GM11168 (cell line): ENCODE measurements at regions not wholly inside any gene's neighbourhood (a gene's known extent, or its start where the extent isn't known, plus 50 kb on each side); places are given as distances from the start of the nearest gene placed in this dataset.

Experiments used
- in situ Hi-C: fragments of 300-500 bp; cut with MboI; formaldehyde crosslinking; loops from one replicate; pipeline ENCODE4 v1.12.0; 2022; ENCODE audit warnings: low sequenced_read_pairs; ENCODE audit not compliant: unreplicated experiment

GRCh38 chr2:8412586-8412985, 269.3 kb upstream of the ID2 start:
- in situ Hi-C loops, result loop anchor here (5.0 kb wide), 1 partner anchor 180 kb away; no protein-coding TSS in a partner anchor

DNA sequence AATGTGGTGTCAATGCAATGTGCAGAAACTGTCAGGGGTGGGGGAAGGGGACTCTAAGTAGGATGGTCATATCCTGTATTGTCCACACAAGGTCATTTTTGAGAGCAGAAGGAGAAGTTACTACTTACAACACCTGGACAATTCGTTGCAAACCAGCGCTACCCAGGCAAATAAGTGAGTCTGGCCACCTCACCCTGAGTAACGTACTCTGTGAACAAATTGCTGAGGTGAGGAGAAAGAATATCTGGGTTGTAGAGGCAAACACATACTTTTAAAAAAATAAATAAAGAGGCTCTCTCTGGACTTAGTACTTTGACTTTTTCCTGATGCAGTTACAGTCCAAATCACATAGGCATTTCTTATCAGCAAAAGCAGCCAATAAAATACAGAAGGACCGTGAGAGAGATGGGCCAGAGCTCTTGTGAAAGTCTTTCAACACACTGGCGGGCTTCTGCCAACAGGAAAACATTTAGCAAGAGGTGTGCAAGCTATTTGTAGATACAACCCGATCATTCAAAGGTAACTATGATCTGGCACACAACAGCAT, 268.2 kb upstream of the ID2 start:
- in situ Hi-C loops, result loop anchor here (5.0 kb wide), 1 partner anchor 181 kb away; no protein-coding TSS in a partner anchor

GRCh38 chr2:8414946-8415879, 266.6 kb upstream of the ID2 start:
- in situ Hi-C loops, result loop anchor here (5.0 kb wide), 1 partner anchor 183 kb away; no protein-coding TSS in a partner anchor

- in situ Hi-C loops, result no loop called here
Observed at GRCh38 chr2:8416001-8416571, 265.8 kb upstream of the ID2 start.

GRCh38 chr2:8416849-8417832, 264.7 kb upstream of the ID2 start:
- in situ Hi-C loops, result no loop called here

- in situ Hi-C loops, result no loop called here
Observed at GRCh38 chr2:8418721-8419120, 263.1 kb upstream of the ID2 start.

- in situ Hi-C loops, result no loop called here
Observed at GRCh38 chr2:8421658-8422449, 260.0 kb upstream of the ID2 start.

- in situ Hi-C loops, result no loop called here
Observed at GRCh38 chr2:8422450-8422800, 259.4 kb upstream of the ID2 start.

- in situ Hi-C loops, result no loop called here
Observed at GRCh38 chr2:8424997-8425900, 256.6 kb upstream of the ID2 start.

DNA sequence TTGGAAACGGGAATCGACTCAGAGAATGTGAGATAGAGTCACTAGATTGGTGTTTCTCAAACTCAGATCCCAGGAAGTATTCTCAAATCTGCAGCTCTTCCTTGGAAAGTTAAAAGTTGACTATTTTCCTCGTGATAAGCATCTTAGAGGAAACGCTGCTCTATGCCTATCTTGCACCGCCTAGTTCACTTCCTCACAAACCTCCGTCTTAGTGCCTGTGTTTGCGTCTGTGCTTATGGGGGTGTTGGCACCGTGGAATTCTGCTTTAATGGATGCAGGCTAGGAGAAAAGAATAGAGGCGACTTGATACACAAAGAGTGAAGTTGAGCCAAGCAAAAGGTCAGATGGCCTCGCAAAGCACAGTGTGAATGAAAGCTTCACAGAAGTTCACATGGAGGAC, 255.3 kb upstream of the ID2 start:
- in situ Hi-C loops, result no loop called here

DNA sequence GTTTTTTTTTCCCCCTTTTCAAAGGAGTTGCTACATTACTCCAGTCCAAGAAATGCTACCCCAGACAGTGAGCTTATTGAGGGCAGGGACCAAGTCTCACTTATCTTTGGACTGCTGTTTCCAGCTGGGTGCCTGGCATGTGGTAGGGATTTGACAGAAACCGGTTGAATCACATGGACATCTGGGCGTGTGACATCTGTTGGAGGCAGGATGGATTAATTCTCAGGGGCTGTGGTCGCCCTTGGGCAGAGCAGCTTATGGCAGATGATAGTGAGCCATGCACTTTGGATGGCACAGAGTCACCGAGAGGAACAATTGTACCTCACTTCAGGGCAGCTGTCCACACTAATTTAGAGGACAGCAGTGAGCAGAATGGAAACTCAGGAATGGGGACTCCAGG, 254.6 kb upstream of the ID2 start:
- in situ Hi-C loops, result no loop called here

DNA sequence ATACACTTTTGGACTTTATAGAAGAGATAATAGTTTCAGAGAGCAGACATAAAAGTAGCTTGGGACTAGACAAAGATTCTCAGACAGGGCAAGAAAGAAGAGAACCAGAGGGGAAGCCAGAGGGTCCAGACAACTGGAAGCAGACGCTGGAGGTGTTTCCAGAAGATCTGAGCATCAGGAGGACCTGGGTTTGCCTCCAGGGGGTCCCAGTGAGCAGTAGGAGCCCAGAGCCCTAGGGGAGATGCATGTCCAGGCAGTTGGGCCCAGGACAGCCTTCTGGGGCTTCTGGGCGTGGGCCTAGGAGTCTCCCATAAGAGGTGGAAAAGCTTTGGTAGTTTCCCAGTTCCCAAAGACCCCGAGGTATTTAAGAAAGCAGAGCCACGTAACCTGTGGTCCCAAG, 251.2 kb upstream of the ID2 start:
- in situ Hi-C loops, result no loop called here

DNA sequence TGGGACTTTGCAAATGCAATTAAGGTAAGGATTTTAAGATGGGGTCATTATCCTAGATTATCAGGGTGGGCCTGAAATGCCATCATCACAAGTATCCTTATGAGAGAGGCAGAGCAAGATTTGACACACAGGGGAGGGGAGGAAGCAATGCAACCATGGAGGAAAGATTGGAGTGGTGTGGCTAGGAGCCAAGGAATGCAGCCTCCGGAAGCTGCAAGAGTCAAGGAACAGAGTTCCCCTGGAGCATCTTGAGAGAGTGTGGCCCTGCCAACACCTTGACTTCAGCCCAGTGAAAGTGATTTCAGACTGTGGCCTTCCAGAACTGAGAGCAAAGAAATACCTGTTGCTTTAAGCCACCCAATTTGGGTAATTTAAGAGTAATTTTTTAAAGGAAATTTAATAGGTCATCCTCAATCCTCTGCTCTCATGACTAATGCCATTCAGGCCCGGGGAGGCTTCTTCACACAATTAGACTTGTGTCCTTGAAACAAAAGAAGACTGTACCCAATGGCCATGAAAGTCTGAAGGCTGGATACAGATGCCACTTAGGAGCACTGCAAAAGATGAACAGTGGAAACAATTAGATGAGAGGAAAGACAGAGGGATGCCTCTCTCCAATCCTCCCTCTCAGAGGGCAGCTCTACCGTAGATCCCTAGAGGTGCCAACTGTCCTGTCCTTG, 250.3 kb upstream of the ID2 start:
- in situ Hi-C loops, result no loop called here

GRCh38 chr2:8432706-8433336, 249.0 kb upstream of the ID2 start:
- in situ Hi-C loops, result no loop called here

- in situ Hi-C loops, result no loop called here
Observed at GRCh38 chr2:8433390-8433789, 248.5 kb upstream of the ID2 start.

DNA sequence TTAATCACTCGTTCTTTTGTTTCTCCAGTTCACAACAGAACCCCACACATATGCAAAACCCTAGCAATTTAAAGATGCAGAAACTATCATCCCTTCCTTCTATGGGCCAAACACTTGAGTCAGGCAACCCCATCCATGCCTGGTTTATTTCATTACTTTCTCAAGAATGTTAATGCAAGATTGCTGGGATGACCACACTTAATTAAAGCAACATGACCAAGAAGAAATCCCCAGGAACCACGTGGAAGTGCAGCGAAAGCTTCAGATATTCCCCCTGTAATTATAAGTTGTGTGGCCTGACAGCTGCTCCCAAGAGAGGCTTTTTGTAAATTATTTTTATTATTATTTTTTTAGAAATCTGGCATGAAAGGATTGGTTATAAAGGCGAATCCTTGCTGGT, 246.2 kb upstream of the ID2 start:
- in situ Hi-C loops, result no loop called here

- in situ Hi-C loops, result no loop called here
Observed at GRCh38 chr2:8436585-8436984, 245.3 kb upstream of the ID2 start.
